Tibial artery (tissue), 4 donors: ENCODE measurements at regions not wholly inside any gene's neighbourhood (a gene's known extent, or its start where the extent isn't known, plus 50 kb on each side); places are given as distances from the start of the nearest gene placed in this dataset.
"Not testable (repeated sequence)": the region's sequence is repeated elsewhere in the genome, so short reads cannot be mapped to it uniquely, and the experiment has no call there.

Experiments used
- DNase-seq, 2 donors: peaks; one replicate each; pipeline ENCODE4 v3.0.0-alpha.2; 2019
- H3K27ac ChIP-seq, 2 donors: fragments of 200-600 bp; sonication (generic) in 1 of 2; 1 replicate in 1 of 2; 2 replicates in 1 of 2; pipeline ENCODE4 v1.5.1; 2018 to 2019; ENCODE audit warnings: mild to moderate bottlenecking in 1 of 2
- H3K27me3 ChIP-seq, 2 donors: fragments of 200-600 bp; sonication (generic) in 1 of 2; one replicate each; pipeline versions ENCODE4 v1.5.1 to v1.6.0; 2016 to 2019
- H3K36me3 ChIP-seq, 3 donors: fragments of 200-600 bp; sonication (generic) in 2 of 3; one replicate each; pipeline ENCODE4 v1.5.1; 2016 to 2019; ENCODE audit warnings: mild to moderate bottlenecking in 2 of 3
- H3K4me1 ChIP-seq, 4 donors: fragments of 200-600 bp; sonication (generic) in 2 of 4; 1 replicate in 3 of 4; 2 replicates in 1 of 4; pipeline ENCODE4 v1.5.1; 2016 to 2019
- H3K4me3 ChIP-seq, 2 donors: fragments of 200-600 bp; sonication (generic) in 1 of 2; 1 replicate in 1 of 2; 2 replicates in 1 of 2; pipeline ENCODE4 v1.5.1; 2018 to 2019; ENCODE audit warnings: mild to moderate bottlenecking in 2 of 2
- H3K9me3 ChIP-seq, 3 donors: fragments of 200-600 bp; sonication (generic) in 1 of 3; one replicate each; pipeline ENCODE4 v1.5.1; 2016 to 2019
- intact Hi-C: fragments of 100-400 bp; cut with DNase I; formaldehyde crosslinking; loops from one replicate; pipeline ENCODE4 v1.15.0; 2023; ENCODE audit warnings: low total_unique reads
- TF ChIP-seq, protein P1 (sequence below), 2 experiments: fragments of 200-600 bp in 1 of 2; fragments of 450-650 bp in 1 of 2; IDR thresholded peaks; one replicate each; pipeline ENCODE4 v1.5.1; 2017 to 2019; ENCODE audit warnings: antibody characterized with exemption in 2 of 2, mild to moderate bottlenecking in 1 of 2, moderate library complexity in 1 of 2

DNA sequence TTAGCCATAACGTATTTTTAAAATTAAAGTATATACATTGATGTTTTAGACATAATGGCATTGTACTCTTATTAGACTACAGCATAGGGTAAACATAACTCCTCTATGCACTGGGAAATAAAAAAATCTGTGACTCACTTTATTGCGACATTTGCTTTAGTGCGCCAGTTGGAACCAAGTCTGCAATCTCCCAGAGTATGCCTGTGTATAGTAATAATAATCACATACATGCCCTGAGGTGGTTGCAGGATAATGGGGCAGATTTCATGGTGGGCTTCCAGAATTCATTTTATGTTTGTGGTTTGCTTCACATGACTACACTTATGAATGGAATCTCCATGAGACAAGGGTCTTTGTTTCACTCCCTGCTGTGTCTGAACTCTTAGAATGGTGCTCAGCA, 66.9 kb upstream of the N4BP1 start:
- H3K4me1 ChIP-seq, result no peaks in the 10 kb centered on the region
- no peak overlapping the region for H3K4me3 ChIP-seq
- no peak for DNase-seq
- H3K9me3 ChIP-seq, result peaks cover 0 to 4% (median 0%) of the 10 kb centered on the region in 3 donors
- no peaks in the 10 kb centered on the region for H3K27me3 ChIP-seq
- H3K27ac ChIP-seq, result no peak overlapping the region
- TF ChIP-seq, protein P1, sequence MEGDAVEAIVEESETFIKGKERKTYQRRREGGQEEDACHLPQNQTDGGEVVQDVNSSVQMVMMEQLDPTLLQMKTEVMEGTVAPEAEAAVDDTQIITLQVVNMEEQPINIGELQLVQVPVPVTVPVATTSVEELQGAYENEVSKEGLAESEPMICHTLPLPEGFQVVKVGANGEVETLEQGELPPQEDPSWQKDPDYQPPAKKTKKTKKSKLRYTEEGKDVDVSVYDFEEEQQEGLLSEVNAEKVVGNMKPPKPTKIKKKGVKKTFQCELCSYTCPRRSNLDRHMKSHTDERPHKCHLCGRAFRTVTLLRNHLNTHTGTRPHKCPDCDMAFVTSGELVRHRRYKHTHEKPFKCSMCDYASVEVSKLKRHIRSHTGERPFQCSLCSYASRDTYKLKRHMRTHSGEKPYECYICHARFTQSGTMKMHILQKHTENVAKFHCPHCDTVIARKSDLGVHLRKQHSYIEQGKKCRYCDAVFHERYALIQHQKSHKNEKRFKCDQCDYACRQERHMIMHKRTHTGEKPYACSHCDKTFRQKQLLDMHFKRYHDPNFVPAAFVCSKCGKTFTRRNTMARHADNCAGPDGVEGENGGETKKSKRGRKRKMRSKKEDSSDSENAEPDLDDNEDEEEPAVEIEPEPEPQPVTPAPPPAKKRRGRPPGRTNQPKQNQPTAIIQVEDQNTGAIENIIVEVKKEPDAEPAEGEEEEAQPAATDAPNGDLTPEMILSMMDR (IDR thresholded peaks at IDR 0.05), result no peak
- H3K36me3 ChIP-seq, result no peaks in the 10 kb centered on the region
- intact Hi-C loops, result no loop called here

GRCh38 chr16:48668184-48668583, 58.2 kb upstream of the N4BP1 start:
- H3K4me3 ChIP-seq, DNase-seq, H3K27me3 ChIP-seq, H3K4me1 ChIP-seq, H3K36me3 ChIP-seq, intact Hi-C loops, H3K27ac ChIP-seq, H3K9me3 ChIP-seq: not testable (repeated sequence)

DNA sequence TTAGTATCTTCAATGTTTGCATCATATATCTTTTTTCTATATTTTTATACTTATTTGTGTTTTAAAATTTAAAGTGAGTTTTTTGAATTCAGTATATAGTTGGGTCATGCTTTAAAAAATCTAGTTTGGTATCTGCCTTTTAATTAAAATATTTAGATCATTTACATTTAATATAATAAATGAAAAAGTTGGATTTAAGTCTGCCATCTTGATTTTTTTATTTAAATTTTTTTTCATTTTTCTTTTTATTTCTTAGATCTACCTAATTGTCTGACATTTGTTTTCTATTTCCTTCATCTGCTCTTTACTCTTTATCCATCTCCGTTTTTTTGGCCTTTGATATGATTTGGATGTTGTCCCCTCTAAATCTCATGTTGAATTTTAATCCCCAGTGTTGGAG, 50.0 kb upstream of the N4BP1 start:
- peaks cover 0 to 41% (median 10%) of the 10 kb centered on the region in 3 donors for H3K9me3 ChIP-seq
- TF ChIP-seq, protein P1 (IDR thresholded peaks at IDR 0.05), result no peak

More for the DNA sequence above, 50.0 kb upstream of the N4BP1 start:
- no peaks in the 10 kb centered on the region for H3K4me1 ChIP-seq
- no peaks in the 10 kb centered on the region for H3K27me3 ChIP-seq
- no peak overlapping the region for H3K4me3 ChIP-seq
- no peak for DNase-seq
- no peak overlapping the region for H3K27ac ChIP-seq
- H3K36me3 ChIP-seq, result no peaks in the 10 kb centered on the region
- intact Hi-C loops, result no loop called here
